ENCODE measurements at regions not wholly inside any gene's neighbourhood (a gene's known extent, or its start where the extent isn't known, plus 50 kb on each side); places are given as distances from the start of the nearest gene placed in this dataset.

- TF ChIP-seq, protein P1, sequence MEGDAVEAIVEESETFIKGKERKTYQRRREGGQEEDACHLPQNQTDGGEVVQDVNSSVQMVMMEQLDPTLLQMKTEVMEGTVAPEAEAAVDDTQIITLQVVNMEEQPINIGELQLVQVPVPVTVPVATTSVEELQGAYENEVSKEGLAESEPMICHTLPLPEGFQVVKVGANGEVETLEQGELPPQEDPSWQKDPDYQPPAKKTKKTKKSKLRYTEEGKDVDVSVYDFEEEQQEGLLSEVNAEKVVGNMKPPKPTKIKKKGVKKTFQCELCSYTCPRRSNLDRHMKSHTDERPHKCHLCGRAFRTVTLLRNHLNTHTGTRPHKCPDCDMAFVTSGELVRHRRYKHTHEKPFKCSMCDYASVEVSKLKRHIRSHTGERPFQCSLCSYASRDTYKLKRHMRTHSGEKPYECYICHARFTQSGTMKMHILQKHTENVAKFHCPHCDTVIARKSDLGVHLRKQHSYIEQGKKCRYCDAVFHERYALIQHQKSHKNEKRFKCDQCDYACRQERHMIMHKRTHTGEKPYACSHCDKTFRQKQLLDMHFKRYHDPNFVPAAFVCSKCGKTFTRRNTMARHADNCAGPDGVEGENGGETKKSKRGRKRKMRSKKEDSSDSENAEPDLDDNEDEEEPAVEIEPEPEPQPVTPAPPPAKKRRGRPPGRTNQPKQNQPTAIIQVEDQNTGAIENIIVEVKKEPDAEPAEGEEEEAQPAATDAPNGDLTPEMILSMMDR (IDR thresholded peaks at IDR 0.05) = no peak
- Mint-ChIP-seq H3K27ac (ENCODE audit: unreplicated experiment) (no peak overlapping the region), H3K36me3 (ENCODE audit: unreplicated experiment) (no peaks in the 10 kb centered on the region), H3K4me1 (ENCODE audit: unreplicated experiment) (no peaks in the 10 kb centered on the region), H3K4me3 (ENCODE audit: unreplicated experiment) (no peak overlapping the region), H3K27me3 (ENCODE audit: unreplicated experiment) (peaks cover 7% of the 10 kb centered on the region), H3K9me3 (ENCODE audit: unreplicated experiment) (no peaks in the 10 kb centered on the region)
- DNase-seq (ENCODE audit: extremely low spot score, unreplicated experiment) = no peak
Measured at GRCh38 chr4:180792541-180792940, 1450.7 kb upstream of the TENM3 start.

- no peak for DNase-seq (ENCODE audit: extremely low spot score, unreplicated experiment)
- H3K27ac Mint-ChIP-seq (ENCODE audit: unreplicated experiment) = no peak overlapping the region
- no peaks in the 10 kb centered on the region for H3K4me1 Mint-ChIP-seq (ENCODE audit: unreplicated experiment)
- H3K27me3 Mint-ChIP-seq (ENCODE audit: unreplicated experiment) = peaks cover 7% of the 10 kb centered on the region
- H3K36me3 Mint-ChIP-seq (ENCODE audit: unreplicated experiment) = no peaks in the 10 kb centered on the region
- H3K4me3 Mint-ChIP-seq (ENCODE audit: unreplicated experiment) = no peak overlapping the region
- TF ChIP-seq, protein P1 (IDR thresholded peaks at IDR 0.05) = no peak
- no peaks in the 10 kb centered on the region for H3K9me3 Mint-ChIP-seq (ENCODE audit: unreplicated experiment)
Measured at GRCh38 chr4:180794333-180794732, 1448.9 kb upstream of the TENM3 start.

- Mint-ChIP-seq H3K4me3 (ENCODE audit: unreplicated experiment) (no peak overlapping the region), H3K27me3 (ENCODE audit: unreplicated experiment) (peaks cover 2% of the 10 kb centered on the region), H3K4me1 (ENCODE audit: unreplicated experiment) (no peaks in the 10 kb centered on the region), H3K27ac (ENCODE audit: unreplicated experiment) (no peak overlapping the region), H3K36me3 (ENCODE audit: unreplicated experiment) (no peaks in the 10 kb centered on the region), H3K9me3 (ENCODE audit: unreplicated experiment) (no peaks in the 10 kb centered on the region)
- no peak for DNase-seq (ENCODE audit: extremely low spot score, unreplicated experiment)
- TF ChIP-seq, protein P1 (IDR thresholded peaks at IDR 0.05) = no peak
Measured at GRCh38 chr4:180798036-180798577, 1445.1 kb upstream of the TENM3 start.

DNA sequence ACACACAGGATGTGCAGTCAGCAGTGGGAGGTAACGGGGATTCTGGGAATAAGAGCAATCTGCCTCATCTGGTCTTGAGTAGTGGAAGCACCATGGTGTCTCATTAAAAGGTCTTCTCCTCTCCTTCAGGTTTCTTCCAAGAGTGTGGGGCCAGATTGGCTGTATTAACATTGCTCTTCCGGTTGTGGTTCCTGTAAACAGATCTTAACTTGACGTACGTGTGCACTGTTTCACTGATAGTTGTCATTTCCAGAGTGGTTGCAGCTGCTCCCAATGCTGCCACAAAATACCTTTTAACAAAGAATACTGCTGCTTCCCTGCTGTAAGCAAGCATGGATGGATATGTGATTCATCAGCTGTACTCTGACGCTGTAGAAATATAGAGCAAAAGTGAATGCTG lies 1443.4 kb upstream of the TENM3 start:
- no peaks in the 10 kb centered on the region for H3K4me1 Mint-ChIP-seq (ENCODE audit: unreplicated experiment)
- no peaks in the 10 kb centered on the region for H3K9me3 Mint-ChIP-seq (ENCODE audit: unreplicated experiment)
- H3K27ac Mint-ChIP-seq (ENCODE audit: unreplicated experiment) = no peak overlapping the region
- TF ChIP-seq, protein P1 (IDR thresholded peaks at IDR 0.05) = no peak
- peaks cover 5% of the 10 kb centered on the region for H3K27me3 Mint-ChIP-seq (ENCODE audit: unreplicated experiment)
- no peak for DNase-seq (ENCODE audit: extremely low spot score, unreplicated experiment)
- no peaks in the 10 kb centered on the region for H3K36me3 Mint-ChIP-seq (ENCODE audit: unreplicated experiment)
- no peak overlapping the region for H3K4me3 Mint-ChIP-seq (ENCODE audit: unreplicated experiment)

DNA sequence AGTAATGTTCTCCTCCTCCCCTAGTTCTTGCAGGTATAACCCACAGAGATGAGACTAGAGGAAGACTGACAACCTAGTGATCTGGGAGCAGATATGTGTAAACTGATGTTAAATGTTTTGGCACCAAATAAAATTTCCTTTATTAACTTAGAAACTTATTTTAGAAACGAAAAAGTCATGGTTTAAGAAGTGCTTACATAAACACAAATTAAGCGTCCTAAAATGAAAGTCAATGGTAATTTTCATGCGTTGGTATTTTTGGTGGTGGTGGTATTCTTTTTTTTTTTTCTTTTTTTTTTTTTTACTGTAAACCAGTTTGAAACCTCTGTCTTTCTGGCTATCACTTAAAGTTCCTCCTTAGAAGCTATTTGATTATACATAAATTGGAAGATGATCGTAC lies 1438.1 kb upstream of the TENM3 start:
- Mint-ChIP-seq H3K27ac (ENCODE audit: unreplicated experiment) (no peak overlapping the region), H3K4me3 (ENCODE audit: unreplicated experiment) (no peak overlapping the region), H3K9me3 (ENCODE audit: unreplicated experiment) (no peaks in the 10 kb centered on the region), H3K4me1 (ENCODE audit: unreplicated experiment) (no peaks in the 10 kb centered on the region), H3K27me3 (ENCODE audit: unreplicated experiment) (peaks cover 8% of the 10 kb centered on the region), H3K36me3 (ENCODE audit: unreplicated experiment) (no peaks in the 10 kb centered on the region)
- TF ChIP-seq, protein P1 (IDR thresholded peaks at IDR 0.05) = no peak
- no peak for DNase-seq (ENCODE audit: extremely low spot score, unreplicated experiment)

Measured in osteocyte (in vitro differentiated cells).